ENCODE measurements at regions not wholly inside any gene's neighbourhood (a gene's known extent, or its start where the extent isn't known, plus 50 kb on each side); places are given as distances from the start of the nearest gene placed in this dataset.
"Not testable (repeated sequence)": the region's sequence is repeated elsewhere in the genome, so short reads cannot be mapped to it uniquely, and the experiment has no call there.

DNA sequence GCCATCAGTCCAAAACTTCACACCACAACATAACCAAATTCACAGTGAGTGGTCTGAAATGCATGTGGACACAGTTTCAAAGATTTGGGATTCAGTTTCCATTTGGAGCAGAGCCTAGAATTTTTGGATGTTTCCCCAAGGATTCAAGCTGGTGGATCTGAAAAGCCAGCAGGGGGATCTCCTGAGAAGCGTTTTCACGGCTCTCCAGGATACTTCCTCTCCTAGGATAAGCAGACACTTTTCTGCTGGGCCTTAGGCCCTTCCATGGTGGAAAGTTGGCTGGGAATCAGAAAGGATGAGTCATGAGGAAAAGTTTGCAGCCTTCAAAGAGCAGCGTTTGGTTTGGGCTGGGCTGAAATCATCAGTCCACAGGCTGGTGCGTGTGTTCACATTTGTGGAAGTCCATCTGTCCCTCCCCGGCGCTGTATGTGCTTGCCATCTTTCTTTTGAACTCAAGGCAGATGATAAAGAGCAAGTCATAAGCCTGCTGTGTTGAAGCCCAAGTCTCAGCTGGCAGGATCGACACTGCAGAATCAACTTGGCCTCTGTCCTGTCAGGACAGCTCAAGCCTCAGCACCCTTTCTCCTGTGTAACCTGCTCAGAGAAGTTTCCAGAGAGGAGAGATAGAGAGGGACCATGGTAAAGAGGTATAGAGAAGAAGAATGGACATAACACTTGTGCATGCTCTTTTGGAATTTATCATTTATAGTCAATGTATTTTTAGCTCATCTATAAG is 152.6 kb upstream of the MSX2 start:
- no peak for DNase-seq (ENCODE audit: extremely low read depth, low read depth, low spot score)

DNA sequence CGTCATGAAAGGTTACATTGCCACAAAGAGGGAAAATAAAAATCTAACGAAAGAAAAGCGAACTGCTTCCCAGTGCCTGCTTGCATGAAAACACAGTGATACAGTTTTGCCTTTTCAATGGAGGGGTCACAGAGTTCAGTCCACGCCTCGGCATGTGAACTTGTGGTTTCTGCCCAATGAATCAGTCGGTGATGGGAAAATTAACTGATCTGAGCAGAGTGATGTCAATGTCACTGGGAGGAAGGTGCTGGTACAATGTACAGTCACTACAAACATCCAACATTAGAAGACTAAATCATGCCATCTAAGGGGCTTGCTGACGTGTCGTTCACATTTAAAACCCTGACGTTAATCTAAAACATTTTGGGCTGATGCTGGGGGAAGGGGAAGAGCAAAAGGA is 151.8 kb upstream of the MSX2 start:
- no peak for DNase-seq (ENCODE audit: extremely low read depth, low read depth, low spot score)

DNA sequence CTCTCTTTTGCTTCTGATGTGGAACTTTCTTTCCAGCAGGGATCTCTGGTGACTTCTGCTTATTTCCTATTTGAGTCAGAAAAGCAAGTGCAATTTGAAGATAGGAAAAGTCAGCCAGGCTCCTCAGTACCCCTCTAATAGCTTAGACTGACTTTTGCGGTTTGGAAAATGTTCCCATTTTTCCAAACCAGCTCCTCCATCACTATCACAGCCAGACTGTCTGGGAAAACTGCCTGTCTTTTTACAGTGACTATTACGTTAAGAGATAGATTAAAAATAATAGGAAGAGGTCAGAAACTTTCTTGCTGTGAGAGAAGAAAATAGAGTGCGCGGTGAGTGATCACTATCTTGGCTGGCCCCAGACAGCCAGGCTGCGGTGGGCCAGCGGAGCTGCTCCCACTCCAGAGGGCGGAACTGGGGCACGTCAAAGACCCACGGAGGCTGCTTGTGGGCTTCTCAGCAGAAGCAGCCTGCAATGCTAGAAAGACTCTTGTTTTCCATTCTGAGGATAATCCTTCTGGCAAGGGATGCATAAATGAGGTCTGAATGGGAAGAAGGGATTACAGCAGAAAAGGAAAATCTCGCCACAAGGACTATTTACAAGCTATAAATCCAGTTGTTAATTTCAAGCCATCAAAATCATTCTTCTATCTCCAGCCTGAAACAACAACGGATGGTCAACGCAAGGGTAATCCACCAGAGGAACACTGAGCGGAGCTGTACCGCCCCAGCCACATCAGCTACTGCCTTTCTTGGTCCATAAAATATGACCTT is 151.0 kb upstream of the MSX2 start:
- DNase-seq (ENCODE audit: extremely low read depth, low read depth, low spot score), result no peak

DNA sequence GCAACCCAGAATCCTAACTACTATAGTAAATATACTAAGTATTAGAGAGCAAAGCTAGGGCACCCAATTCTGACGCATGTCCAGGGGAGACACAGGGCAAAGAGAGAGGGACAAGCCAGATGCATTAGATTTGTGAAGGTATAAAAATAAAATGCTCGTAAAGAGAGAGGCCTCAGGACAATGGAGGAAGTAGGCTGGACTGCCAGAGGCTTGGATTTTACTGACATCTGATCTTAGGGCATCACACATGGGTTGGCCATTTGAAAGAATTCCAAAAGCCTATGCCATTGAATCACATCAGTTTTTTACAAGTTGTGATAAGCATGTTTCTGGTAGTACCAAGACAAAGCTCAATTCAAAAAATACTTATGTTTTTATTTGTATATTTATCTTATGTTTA is 149.3 kb upstream of the MSX2 start:
- DNase-seq (ENCODE audit: extremely low read depth, low read depth, low spot score), result no peak

DNA sequence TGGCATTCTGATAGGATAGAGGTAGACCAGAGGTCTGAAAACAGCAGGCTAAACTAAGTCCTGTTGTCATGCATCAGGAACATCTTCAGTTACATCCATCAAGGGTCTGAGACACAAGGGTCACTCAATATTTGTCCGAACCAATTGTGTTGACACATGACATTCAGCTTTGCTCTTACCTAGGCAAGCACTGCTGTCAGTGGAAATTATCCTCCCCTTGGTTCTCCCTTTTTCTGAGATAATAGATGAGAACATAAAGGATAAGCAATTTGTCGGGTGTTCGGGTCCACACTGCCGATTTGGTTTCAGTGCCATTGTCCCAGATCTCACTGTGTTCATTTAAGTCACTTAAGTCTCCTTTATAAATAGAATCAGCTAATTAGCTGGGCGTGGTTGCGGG is 148.3 kb upstream of the MSX2 start:
- DNase-seq (ENCODE audit: extremely low read depth, low read depth, low spot score), result no peak

DNA sequence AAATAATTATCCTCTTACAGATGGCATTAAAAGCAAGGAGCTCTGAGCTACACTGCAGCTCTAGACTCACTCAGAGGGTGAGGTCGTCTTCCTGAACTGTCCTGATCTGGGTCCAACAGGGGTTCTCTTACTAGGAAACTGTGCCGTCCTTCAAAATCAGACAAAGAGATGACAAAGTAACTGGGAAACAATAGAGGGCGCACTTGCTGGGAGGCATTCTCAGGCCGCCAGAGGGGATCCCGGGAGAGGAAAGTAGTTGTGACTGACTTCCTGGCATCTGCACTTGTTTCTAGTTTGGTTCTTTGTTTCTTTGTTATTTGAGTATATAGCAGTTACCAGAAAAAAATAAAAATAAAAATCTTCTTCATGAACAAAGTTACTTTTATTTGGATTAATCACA is 142.9 kb upstream of the MSX2 start:
- no peak for DNase-seq (ENCODE audit: extremely low read depth, low read depth, low spot score)

DNA sequence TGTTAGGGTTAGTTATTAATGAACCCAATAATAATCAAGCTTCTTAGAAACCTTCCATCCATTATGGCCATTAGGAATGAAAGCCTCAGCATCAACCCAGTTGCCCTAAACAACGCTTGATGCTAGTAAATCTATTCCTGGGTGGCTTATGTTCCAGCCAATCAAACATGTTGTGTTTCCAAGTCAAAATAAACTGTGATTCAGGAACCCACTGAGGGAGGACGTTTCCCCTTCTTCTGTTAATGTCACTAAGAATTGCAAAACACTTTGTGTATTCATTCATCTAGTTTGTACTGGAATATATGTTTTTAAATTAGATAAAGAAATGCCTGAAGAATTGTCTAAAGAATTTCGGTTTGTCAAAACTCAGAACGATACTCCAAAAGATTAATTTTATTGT is 142.5 kb upstream of the MSX2 start:
- no peak for DNase-seq (ENCODE audit: extremely low read depth, low read depth, low spot score)

DNA sequence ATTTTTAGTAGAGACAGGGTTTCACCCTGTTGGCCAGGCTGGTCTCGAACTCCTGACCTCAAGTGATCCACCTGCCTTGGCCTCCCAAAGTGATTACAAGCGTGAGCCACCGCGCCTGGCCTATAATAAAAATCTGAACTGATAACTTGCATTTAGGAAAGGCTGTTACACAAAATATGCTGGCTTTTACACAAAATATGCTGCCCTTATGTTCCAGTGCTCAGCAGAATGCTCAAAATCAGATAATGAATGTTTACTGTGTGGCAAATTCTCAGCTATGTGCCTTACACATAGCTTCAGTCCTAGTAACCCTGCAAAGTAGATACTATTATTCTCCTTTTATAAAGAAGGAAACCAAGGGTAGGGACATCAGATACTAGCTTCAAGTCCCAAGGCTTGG is 141.3 kb upstream of the MSX2 start:
- DNase-seq (ENCODE audit: extremely low read depth, low read depth, low spot score), result no peak

DNA sequence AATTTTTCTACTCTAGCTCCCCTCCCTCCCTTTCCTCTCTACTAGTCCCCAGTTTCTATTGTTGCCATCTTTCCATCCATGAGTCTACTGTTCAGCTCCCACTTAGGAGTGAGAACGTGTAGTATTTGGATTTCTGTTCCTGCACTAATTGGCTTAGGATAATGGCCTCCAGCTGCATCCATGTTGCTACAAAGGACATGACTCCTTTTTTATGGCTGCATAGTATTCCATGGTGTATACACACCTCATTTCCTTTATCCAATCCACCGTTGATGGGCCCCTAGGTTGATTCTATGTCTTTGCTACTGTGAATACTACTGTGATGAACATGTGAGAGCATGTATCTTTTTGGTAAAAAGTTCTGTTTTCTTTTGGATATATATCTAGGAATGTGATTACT is 138.9 kb upstream of the MSX2 start:
- no peak for DNase-seq (ENCODE audit: extremely low read depth, low read depth, low spot score)

DNA sequence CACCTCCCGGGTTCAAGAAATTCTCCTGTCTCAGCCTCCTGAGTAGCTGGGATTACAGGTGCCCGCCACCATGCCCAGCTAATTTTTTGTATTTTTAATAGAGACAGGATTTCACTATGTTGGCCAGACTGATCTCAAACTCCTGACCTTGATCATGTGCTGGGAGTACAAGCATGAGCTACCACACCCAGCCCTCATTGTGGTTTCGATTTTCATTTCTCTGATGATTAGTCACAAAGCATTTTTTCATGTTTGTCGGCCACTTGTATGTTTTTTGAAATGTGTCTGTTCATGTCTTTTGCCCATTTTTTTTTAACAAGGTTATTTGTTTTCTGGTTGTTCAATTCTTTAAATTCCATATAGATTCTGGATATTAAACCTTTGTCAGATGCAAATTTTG is 138.2 kb upstream of the MSX2 start:
- not testable (repeated sequence) for DNase-seq (ENCODE audit: extremely low read depth, low read depth, low spot score)

DNA sequence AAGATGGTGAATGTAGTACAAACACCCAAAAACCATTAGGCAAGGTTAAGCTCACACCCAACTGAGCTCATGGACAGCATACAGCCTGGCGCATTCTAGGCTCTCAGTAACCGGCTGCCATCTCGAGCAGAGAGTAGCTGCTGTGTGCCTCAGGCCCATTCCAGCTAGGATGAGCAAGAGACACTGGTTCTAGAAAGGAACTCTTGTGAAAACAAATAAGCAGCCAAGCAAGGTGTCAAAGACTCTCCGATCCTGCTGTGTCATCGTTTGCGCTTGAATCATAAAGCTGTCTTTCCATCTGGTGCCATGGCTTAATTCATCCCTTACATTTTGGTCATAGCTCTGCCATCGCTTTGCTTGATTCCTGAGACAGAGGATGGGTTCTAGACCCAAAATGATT is 135.4 kb upstream of the MSX2 start:
- no peak for DNase-seq (ENCODE audit: extremely low read depth, low read depth, low spot score)

DNA sequence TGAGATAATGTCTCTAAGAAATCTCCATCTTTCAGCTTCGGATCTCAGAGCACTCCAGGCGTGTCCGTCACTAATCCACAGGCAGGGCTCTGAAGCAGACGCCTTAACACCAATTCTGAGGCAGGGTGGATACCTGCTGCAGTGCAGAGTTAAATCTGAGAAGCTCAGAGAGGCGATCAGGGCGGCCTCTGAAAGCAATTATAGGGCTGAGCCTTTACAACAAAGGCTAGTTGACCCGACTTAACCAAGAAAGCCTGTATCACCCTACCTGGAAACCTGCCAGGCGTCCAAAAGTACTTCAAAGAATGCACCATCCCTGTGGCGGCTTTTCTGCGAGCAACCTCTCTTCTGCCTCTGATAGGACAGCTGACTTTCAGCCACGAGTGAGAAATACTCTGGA is 134.8 kb upstream of the MSX2 start:
- DNase-seq (ENCODE audit: extremely low read depth, low read depth, low spot score), result no peak

DNA sequence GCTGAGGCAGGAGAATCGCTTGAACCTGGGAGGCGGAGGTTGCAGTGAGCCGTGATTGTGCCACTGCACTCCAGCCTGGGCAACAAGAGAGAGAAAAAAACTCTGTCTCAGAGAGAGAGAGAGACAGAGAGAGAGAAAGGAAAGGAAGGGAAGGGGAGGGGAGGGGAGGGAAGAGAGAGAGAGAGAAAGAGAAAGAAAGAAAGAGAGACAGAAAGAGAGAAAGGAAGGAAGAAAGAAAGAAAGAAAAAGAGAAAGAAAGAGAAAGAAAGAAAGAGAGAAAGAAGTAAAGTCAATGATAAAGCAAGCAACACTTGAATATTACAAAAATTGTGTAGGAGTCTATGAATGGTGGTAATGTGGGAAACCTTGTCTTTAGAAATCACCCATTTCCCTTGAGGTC is 133.6 kb upstream of the MSX2 start:
- DNase-seq (ENCODE audit: extremely low read depth, low read depth, low spot score), result no peak

DNA sequence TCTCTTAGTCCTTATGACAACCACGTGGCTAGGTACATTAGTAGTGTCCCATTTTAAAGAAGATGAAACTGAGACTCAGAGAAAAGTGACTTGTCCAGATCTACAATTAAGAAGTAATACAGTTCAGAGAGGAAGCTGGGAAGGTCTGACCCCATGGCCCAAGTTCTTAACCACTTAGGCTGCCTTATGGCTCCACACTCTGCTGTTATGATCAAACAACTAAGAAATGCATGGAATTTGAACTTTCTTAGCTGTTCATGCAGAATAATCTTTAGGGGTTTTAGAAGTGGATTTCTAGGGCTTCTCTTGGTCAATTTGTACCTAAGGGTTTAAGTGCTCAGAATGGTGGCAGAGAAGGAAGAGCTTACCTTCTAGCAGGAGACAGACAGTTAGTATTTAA is 128.0 kb upstream of the MSX2 start:
- no peak for DNase-seq (ENCODE audit: extremely low read depth, low read depth, low spot score)

DNA sequence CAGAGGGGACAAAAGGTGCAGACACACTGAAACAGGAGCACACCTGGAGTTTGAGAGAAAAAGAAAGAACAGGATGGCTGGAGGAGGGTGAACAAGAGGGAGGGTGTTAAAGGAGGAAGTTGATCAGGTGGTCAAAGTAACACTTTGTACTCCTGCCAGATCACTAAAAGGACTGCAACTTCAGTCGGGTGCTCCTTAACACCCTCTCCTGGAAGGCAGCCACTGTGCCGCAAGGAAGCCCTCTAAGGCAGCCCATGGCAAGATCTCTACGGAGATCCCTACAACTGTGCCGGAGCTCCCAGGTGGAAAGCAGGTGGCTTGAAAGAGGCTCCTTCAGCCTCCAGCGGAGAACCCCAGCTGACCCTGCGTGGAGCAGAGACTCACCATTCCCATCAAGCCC is 124.4 kb upstream of the MSX2 start:
- no peak for DNase-seq (ENCODE audit: extremely low read depth, low read depth, low spot score)

DNA sequence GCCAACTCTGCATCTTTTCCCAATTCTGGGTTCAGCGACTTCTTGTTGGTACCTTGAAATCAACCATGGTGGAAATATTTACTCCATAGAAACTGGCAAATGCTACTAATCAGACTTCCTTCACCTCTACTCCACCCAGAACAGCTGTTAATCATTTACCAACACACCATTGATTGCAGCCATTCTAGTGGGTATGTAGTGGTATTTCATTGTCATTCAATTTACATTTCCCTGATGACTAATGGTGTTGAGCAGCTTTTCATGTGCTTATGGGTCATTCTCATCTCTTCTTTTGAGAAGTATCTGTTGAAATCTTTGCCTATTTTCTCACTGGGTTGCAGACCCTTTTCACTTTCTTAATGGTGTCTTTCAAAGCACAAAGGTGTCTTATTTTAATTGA is 122.4 kb upstream of the MSX2 start:
- DNase-seq (ENCODE audit: extremely low read depth, low read depth, low spot score), result no peak

DNA sequence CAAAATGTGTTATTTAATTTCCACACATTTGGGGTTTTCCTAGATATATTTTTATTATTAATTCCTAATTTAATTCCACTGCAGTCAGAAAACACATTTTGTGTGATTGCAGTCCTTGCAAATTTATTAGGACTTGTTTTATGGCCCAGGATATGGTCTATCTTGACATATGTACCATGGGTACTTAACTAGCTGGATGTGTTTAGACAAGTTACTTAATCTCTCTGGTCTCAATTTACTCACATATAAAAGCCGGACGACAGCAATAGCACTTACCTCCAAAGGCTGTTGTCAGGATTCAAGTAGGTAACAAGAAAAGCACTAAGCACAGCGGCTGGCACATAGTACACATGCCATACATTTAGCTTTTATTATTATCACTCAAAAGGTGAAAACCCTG is 118.2 kb upstream of the MSX2 start:
- no peak for DNase-seq (ENCODE audit: extremely low read depth, low read depth, low spot score)

DNA sequence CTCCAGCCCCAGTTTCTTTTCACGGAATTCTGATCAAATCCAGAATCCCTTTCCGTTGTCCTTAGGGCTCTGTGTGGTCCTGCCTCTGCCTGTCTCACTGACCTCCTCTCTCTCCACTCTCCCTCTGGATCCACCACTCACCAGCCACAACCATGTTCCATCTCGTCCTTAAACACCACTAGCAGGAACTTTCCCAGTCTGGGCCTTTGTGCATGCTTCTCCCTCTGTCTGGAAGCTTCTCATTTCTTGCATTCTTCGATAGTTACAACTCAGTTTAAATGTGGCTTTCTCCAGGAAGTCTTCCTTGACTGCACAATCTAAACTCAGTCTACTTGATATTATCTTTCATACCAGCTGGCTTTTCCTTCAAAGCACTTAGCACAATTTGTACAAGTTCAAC is 117.7 kb upstream of the MSX2 start:
- DNase-seq (ENCODE audit: extremely low read depth, low read depth, low spot score), result no peak

DNA sequence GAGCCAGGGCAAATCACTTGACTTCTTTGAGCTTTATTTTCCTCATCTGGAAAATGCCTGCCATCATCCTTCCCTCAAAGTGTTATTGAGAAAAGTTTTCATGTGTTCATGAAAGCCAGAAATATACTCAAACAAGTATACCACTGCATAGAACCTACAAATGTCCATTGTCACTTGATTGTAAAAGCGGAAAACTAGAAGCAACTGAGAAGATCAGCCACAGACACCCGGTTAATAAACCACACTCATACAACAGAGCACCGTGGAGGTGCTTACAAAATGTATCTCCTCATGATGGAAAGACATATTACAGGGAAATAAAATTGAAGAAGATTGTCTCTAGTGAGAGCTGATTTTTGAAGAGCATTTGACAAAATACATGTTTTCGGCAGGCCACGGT is 117.2 kb upstream of the MSX2 start:
- no peak for DNase-seq (ENCODE audit: extremely low read depth, low read depth, low spot score)

DNA sequence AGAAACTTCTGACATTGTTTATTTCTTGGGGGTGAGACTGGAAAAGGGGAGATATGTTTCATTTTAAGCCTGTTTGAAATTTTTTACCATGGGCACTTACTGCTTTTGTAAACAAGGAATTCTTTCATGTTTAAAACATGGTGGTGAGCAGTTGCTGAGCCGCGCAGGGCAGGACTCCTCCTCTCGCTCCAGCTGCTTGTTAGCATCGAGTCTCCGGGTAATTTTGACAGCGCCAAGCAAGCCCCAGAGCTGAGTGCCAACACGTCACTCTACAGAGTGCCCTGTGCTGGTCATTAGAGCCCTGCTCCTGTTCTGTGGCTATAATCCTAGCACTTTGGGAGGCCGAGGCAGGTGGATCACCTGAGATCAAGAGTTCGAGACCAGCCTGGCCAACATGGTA is 116.5 kb upstream of the MSX2 start:
- no peak for DNase-seq (ENCODE audit: extremely low read depth, low read depth, low spot score)

DNA sequence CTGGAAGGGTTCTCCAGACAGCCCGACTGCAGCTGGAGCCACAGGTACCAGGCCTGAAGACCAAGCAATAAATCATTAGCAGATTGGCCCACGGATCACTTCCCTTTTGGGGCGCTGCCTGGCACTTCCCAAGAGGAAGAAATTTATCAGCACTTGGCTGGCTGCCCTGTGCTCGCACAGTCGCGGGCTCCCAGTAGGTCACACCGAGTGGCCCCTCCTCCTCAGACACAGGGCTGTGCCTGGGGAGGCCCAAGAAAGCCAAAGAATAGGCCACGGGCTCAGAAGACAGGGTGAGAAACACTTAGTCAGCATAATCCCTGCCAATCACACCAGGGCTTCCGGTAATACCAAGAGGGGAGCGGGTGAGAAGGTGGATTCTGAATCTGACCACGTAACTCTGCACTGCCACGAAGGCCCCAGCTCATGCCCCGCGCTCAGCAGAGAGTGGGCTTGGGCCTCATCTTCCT is 115.7 kb upstream of the MSX2 start:
- no peak for DNase-seq (ENCODE audit: extremely low read depth, low read depth, low spot score)

DNA sequence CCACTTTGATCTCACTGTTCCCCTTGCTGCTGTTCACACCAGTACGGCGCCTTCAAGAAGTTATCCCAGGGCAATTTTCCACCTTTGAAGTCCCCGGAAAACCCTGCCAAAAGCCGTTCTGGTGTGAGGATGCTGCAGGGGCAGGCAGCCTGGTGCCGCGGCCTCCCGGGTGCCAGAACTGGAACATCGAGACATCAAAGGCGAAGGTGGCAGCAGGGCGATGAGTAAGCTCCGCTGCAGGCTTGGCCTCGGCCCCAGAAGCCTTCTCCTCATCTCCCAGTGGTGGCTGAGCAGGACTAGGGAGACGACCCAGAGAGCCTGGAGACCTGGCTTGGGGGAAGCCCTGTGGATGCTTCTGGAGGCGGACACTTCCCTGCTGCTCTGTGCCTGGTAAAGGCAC is 115.3 kb upstream of the MSX2 start:
- no peak for DNase-seq (ENCODE audit: extremely low read depth, low read depth, low spot score)

DNA sequence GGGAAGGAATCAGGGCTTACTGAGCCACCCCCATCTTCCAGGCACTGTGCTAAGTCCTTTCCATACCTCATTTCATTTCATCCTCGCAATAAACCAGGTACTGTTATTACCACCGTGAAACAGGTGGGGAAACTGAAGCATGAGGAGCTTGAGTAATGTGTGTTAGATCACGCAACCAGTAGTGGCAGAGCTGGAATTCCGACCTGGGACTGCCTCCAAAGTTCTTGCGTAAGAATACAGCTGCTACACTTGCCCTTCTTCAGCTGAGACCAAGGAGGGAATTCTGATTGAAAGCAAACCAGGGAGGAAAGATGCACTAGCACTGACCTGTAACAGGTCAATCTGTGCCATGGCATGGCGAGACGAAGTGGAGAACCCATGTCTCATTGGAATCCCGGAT is 113.4 kb upstream of the MSX2 start:
- DNase-seq (ENCODE audit: extremely low read depth, low read depth, low spot score), result no peak
